ENCODE measurements at regions not wholly inside any gene's neighbourhood (a gene's known extent, or its start where the extent isn't known, plus 50 kb on each side); places are given as distances from the start of the nearest gene placed in this dataset.
A peak's percentile ranks its signal among the peaks of the same experiment; 100 is the strongest.

DNA sequence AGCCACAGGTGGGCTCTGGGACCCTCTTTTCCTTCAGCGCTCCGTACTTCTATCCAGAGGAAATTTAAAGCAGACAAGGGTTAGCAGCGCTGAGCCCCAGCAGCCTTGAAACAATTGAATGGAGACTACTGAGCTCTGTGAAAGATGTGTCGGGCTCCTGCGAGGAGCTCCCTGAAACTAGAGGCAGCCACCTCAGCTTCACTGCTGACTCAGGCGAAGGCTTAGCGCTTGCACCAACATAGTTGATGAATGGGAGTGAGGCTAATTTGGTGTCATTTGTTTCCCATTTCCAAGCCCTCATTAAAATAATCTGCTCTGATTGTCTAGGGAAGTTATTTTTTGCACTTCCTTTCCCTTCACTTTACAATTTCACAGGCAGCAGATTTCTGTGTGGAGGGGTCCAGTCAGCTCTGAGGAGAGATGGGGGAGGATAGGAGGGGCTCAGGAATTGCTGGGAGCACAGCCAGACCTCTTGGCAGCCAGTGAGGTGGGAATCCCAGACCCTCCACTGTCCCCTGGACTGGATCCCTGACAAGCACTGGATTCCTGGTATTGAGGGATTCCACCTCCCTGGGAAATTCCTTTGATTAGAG lies 398.9 kb upstream of the PLXNA2 start:
- DNase-seq (ENCODE audit: low spot score): no peak

DNA sequence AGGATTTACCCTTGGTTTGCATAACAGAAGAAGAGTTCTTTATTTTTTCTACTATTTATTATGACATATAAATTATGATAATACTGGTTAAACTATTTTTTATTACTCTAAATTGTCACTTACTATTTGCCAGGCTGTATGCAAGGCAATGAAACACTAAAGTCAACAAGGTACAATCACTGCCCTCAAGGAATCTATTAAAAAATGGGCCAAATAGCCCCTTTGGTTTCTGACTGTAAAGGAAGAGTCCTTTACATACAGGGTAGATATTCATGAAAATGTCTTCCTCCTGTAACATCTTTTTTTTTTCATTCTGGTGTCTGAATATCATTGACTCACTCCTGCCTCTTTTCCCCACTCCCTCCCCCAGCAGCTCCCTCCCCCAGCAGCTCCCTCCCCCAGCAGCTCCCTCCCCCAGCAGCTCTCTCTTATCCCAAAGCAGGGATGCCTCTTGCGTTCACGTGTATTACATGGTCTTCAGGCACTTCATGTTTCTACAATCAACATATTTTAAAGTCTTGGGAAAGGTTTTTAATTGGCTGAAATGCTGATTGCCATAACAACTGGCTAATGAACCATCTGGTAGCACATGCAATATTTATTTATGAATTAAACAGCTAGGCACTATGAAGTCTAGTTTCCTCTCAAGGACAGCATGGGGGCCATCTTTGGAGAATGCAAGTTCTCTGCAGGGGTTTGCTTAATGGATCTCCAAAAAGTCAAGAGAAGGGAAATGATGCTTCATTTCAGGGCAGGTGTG lies 400.4 kb upstream of the PLXNA2 start:
- no peak for DNase-seq (ENCODE audit: low spot score)

DNA sequence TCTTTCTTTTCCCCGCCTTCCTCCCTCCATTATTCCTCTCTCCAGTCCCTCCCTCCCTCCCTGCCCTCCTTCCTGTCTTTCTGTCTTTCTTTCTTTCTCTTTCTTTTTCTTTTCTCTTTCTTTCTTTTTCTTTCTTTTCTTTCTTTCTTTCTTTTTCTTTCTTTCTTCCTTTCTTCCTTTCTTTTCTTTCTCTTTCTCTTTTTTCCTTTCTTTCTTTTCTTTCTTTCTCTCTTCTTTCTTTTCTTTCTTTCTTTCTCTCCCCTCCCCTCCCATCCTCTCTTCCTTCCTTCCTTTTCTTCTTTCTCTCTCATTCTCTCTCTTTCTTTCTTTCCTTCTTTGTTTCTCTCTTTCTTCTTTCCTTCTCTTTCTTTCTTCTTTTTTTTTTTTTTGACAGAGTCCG lies 402.2 kb upstream of the PLXNA2 start:
- DNase-seq (ENCODE audit: low spot score): no peak

DNA sequence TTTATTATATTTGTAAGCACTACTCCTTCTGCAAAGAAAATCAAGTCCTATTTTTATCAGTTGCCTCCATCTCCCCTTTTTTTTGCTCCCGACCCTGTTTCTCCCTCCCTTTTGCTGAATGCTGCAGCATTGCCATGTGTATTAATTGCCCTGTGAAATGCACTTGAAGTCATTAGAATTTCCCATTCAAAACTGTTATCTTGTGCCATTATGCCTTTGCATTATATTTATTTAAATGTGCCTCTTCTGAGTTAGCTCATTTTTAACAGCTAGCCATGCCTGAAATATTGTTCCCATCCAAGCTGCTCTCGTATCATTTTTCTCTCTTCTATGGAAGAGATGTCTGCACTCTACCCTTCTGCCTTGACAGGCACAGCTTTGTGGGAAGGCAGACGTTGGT lies 404.0 kb upstream of the PLXNA2 start:
- no peak for DNase-seq (ENCODE audit: low spot score)

DNA sequence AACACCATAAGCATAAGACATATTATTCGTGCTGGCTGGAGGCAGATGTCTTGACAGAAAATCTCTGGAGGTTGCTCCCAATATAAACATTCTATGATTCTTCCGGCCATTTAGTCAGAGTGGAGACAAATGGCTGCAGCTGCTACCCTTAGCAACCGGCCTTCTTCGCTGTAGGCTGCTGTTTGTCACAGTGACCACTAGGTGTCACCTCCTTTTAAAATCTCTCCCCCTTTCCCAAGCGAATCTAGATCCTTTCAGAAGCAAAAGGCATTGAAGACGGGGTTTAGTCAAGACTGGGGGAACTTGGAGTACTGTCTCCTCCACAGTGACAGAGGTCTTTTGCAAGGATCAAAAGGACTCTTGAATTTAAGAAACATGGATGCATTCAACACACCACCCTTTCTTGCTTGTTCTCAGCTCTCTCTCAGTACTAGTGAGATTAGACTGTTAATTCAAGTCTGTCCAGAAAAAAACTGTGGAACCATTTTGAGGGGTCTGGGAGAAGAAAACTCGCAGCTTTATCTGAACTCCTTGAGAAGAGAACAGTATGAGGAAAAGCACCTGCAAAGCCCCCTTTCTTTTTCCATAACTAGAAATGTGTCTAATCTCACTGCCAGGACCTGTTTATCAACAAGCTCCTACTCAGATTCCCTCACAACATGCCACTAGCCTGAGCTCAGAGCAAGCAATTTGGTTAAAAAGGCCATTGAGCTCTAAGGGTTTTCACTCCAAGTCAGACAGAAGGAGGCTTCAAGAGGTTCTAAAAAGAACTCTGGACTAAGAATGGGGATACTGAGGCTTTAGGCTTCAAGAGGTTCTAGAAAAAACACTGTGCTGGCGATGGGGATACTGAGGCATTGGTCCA lies 408.3 kb upstream of the PLXNA2 start:
- DNase-seq (ENCODE audit: low spot score): peak; percentile 48

DNA sequence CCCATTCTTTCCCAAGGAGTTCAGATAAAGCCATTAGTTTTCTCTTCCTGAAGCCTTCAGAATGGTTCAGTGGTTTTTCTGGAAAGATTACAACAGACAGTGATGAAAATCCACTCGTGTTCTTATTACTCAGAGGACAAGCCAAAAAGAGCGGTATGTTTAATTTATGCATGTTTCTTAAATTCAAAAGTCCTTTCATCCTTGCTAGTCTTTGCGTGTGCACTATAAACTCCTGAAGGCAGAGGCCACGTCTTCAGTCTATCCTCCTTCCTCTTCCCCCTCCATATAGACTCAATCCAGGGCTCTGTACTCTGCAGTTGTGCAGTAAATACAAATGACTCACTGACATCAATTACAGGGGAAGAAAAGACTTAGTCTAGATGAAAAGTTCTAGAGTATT lies 409.2 kb upstream of the PLXNA2 start:
- DNase-seq (ENCODE audit: low spot score): no peak

GRCh38 chr1:208654241-208654640 lies 410.1 kb upstream of the PLXNA2 start:
- no peak for DNase-seq (ENCODE audit: low spot score)

- no peak for DNase-seq (ENCODE audit: low spot score)
These were observed 421.8 kb upstream of the PLXNA2 start for GRCh38 chr1:208665936-208666335.

- no peak for DNase-seq (ENCODE audit: low spot score)
These were observed 424.8 kb upstream of the PLXNA2 start for GRCh38 chr1:208668991-208669390.

DNA sequence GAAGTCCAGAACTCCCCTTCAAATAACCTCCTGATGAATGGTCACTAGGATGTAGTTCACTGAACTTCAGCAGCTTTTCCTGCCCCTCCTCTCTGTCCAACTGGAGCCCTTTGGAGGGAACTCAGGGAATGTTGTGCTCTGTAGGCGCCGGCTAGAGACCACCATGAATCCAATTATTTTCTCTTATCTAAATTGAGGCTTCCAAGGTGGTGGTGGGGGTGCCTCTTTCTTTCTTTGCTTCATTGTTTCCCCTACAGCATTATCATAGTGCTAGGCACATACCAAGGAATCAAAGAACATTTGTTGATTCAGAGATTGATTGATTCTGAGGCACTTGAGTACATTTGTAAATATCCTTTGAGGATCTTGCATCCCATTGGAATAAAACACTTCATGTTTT lies 426.6 kb upstream of the PLXNA2 start:
- no peak for DNase-seq (ENCODE audit: low spot score)

- DNase-seq (ENCODE audit: low spot score): no peak
These were observed 437.9 kb upstream of the PLXNA2 start for GRCh38 chr1:208681878-208682663.

DNA sequence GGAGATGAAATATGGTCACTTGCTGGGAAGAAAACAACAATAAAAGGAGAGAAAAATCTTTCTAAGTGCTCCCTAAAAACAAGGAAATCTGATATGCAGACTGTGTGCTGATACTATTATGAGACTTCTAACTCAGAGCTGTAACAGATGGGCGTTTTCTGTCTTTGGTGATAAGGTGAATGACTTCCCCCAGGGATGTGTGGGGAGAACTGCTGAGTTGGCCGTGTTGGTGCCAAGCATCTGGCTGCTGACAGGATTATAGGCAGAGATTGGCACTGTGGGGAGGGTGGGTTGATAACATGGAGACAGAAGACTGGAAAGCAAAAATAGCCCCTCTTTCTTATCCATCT lies 438.5 kb upstream of the PLXNA2 start:
- no peak for DNase-seq (ENCODE audit: low spot score)

GRCh38 chr1:208683141-208683540 lies 439.0 kb upstream of the PLXNA2 start:
- no peak for DNase-seq (ENCODE audit: low spot score)

GRCh38 chr1:208684192-208684591 lies 440.0 kb upstream of the PLXNA2 start:
- DNase-seq (ENCODE audit: low spot score): no peak

DNA sequence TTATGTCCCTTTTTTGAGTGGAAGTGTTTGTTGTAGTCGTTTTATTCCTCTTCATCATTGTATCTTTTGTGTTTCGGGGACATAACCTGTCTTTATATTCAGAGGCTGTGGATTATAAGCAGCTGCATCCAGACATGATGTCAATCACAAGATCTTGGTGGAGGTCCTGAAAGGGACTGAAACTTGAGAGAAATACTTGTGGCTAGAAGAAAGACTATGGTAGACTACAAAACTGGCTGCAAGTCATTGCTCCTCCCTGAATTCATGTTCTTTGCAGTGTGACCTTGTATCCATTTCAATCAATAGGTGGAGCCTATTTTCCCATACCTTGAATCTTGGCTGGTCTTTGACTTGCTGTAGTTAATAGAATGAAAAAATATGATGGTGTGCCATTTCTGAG lies 442.4 kb upstream of the PLXNA2 start:
- no peak for DNase-seq (ENCODE audit: low spot score)

GRCh38 chr1:208688656-208689315 lies 444.6 kb upstream of the PLXNA2 start:
- no peak for DNase-seq (ENCODE audit: low spot score)

DNA sequence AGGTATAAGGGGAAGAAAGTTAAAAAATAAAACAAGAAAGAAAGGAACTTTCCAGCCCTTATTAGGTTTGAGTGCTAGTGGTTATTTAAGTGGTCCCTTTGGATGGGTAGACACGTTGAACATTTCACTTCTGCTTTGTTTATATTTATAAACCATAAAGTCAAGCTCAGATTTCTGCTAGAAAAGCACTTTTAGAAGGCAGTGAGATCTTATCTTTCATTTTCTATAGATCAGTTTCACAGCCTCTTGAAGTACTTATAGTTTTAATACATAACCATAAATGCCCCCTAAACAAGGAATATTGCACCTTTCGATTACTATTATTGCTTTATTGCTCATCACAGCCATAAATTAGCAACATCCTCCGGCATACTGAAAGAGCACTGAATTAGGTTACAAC lies 446.8 kb upstream of the PLXNA2 start:
- no peak for DNase-seq (ENCODE audit: low spot score)

- no peak for DNase-seq (ENCODE audit: low spot score)
These were observed 465.8 kb upstream of the PLXNA2 start for GRCh38 chr1:208709981-208710380.

- DNase-seq (ENCODE audit: low spot score): no peak
These were observed 470.1 kb upstream of the PLXNA2 start for GRCh38 chr1:208714323-208714722.

DNA sequence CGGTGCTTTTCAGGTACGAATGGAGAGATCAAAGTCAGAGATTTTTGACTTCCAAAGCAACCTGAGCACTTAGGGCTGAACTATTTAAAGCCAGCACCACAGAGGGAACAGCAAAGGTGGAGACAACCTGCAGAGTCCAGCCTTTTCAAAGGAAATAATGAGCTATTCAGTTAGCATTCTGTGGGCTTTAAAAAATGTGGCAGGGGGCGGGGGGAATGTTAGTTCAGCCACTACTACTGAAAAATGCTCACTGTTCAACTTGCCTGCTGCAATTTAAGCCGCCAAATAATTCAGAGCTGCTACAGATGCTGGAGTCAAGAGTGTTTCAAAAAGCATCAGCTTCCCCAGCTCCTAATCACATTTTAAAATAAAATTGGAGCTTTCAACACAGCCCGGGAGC lies 473.3 kb upstream of the PLXNA2 start:
- no peak for DNase-seq (ENCODE audit: low spot score)

GRCh38 chr1:208722592-208722991 lies 478.4 kb upstream of the PLXNA2 start:
- no peak for DNase-seq (ENCODE audit: low spot score)

DNA sequence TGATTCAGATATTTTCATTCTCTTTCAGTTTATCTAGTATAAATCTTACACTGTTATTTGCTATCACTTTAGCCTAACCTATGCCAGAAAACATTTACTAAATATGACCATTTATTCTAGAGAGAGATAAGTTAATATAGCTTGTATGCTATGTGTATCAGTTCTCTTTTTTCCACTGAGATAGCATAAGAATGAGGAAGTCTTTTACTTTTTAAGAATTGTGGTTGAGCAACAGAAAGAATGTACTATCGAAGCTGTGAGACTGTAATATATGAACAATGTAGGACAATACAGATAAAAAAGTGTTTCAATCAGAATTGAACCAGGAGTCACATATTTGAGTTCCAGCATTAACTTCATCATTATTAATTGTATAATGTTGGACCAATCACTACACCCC lies 479.9 kb upstream of the PLXNA2 start:
- no peak for DNase-seq (ENCODE audit: low spot score)

Data from COLO829 (cell line).